GM23338 (cell line): ENCODE measurements at regions not wholly inside any gene's neighbourhood (a gene's known extent, or its start where the extent isn't known, plus 50 kb on each side); places are given as distances from the start of the nearest gene placed in this dataset.

Source experiments
- ATAC-seq: fragments of 200-7000 bp; cut with Tn5 transposase; 3 replicates; pipeline ENCODE4 v1.9.1; 2020
- DNase-seq: peaks from one replicate; pipeline ENCODE4 v3.0.0-alpha.2; 2015; ENCODE audit warnings: low spot score
- H2AFZ ChIP-seq: fragments of 200-600 bp; sonication (generic); 2 replicates; pipeline ENCODE4 v1.8.0; 2016; ENCODE audit warnings: antibody characterized with exemption, mild to moderate bottlenecking, moderate library complexity
- H3F3A ChIP-seq: fragments of 200-600 bp; sonication (generic); replicated peaks from 2 replicates; pipeline ENCODE4 v1.8.0; 2017; ENCODE audit warnings: antibody characterized with exemption, mixed run types, low read depth
- H3K27ac ChIP-seq: fragments of 200-600 bp; sonication (generic); 2 replicates; pipeline ENCODE4 v1.6.1; 2016; ENCODE audit warnings: low read depth
- H3K27me3 ChIP-seq: fragments of 200-600 bp; sonication (generic); 2 replicates; pipeline ENCODE4 v1.8.0; 2016; ENCODE audit warnings: mild to moderate bottlenecking, mixed run types, moderate library complexity; ENCODE audit not compliant: insufficient read depth
- H3K36me3 ChIP-seq: fragments of 200-600 bp; sonication (generic); 2 replicates; pipeline ENCODE4 v1.8.0; 2016; ENCODE audit warnings: mild to moderate bottlenecking; ENCODE audit not compliant: insufficient read depth
- H3K4me1 ChIP-seq: fragments of 200-600 bp; sonication (generic); 2 replicates; pipeline ENCODE4 v1.8.0; 2016; ENCODE audit warnings: mild to moderate bottlenecking, moderate library complexity; ENCODE audit not compliant: insufficient read depth
- H3K4me2 ChIP-seq: fragments of 200-600 bp; sonication (generic); 2 replicates; pipeline ENCODE4 v1.7.1; 2017; ENCODE audit warnings: mixed run types
- H3K4me3 ChIP-seq: fragments of 200-600 bp; sonication (generic); 2 replicates; pipeline ENCODE4 v1.6.1; 2016; ENCODE audit warnings: mixed run types
- H3K79me2 ChIP-seq: fragments of 200-600 bp; sonication (generic); replicated peaks from 2 replicates; pipeline ENCODE4 v1.8.0; 2017; ENCODE audit warnings: mild to moderate bottlenecking; ENCODE audit not compliant: insufficient read depth
- H3K9me2 ChIP-seq: fragments of 200-600 bp; sonication (generic); 2 replicates; pipeline ENCODE4 v1.8.0; 2017; ENCODE audit not compliant: insufficient read depth
- H4K20me1 ChIP-seq: fragments of 200-600 bp; sonication (generic); replicated peaks from 2 replicates; pipeline ENCODE4 v1.8.0; 2017; ENCODE audit warnings: mild to moderate bottlenecking; ENCODE audit not compliant: insufficient read depth
- H3K27ac Mint-ChIP-seq: 2 replicates; pipeline ENCODE4 v1.8.0; 2020; ENCODE audit warnings: inconsistent platforms, mild to moderate bottlenecking, moderate library complexity, mixed read lengths
- H3K27me3 Mint-ChIP-seq: 3 replicates; pipeline ENCODE4 v1.8.0; 2022; ENCODE audit warnings: low read depth, mild to moderate bottlenecking, moderate library complexity, mixed read lengths, inconsistent platforms; ENCODE audit not compliant: insufficient read depth, poor library complexity
- H3K36me3 Mint-ChIP-seq: 3 replicates; pipeline ENCODE4 v1.8.0; 2021; ENCODE audit warnings: low read depth, mild to moderate bottlenecking, inconsistent platforms, moderate library complexity, mixed read lengths
- H3K4me1 Mint-ChIP-seq: 3 replicates; pipeline ENCODE4 v1.8.0; 2020; ENCODE audit warnings: mild to moderate bottlenecking, inconsistent platforms, mixed read lengths
- H3K4me3 Mint-ChIP-seq: 3 replicates; pipeline ENCODE4 v1.8.0; 2021; ENCODE audit warnings: moderate library complexity, mild to moderate bottlenecking, inconsistent platforms, mixed read lengths
- H3K9me3 Mint-ChIP-seq: 3 replicates; pipeline ENCODE4 v1.8.0; 2020; ENCODE audit warnings: moderate library complexity, mild to moderate bottlenecking, inconsistent platforms, mixed read lengths
- CREB1 ChIP-seq: fragments of 250-450 bp; sonication (Bioruptor Pico); IDR thresholded peaks from 2 replicates; pipeline ENCODE4 v1.5.0; 2020; ENCODE audit warnings: low read depth, mild to moderate bottlenecking, moderate library complexity
- CTCF ChIP-seq, 2 experiments: fragments of 200-600 bp in 1 of 2; sonication (generic) in 1 of 2; conservative IDR thresholded peaks; 2 replicates each; pipeline versions ENCODE4 v1.5.1 to v1.6.1; 2016 to 2017; ENCODE audit warnings: antibody characterized with exemption in 2 of 2, low read depth in 2 of 2, mild to moderate bottlenecking in 2 of 2, moderate library complexity in 1 of 2
- ETS1 ChIP-seq: IDR thresholded peaks from 2 replicates; pipeline ENCODE4 v1.6.1; 2016; ENCODE audit warnings: antibody characterized with exemption
- EZH2 ChIP-seq: fragments of 200-600 bp; sonication (generic); IDR thresholded peaks from one replicate; pipeline ENCODE4 v1.8.0; 2017; ENCODE audit warnings: antibody characterized with exemption, mild to moderate bottlenecking, low read depth; ENCODE audit not compliant: unreplicated experiment
- EZH2phosphoT487 ChIP-seq: fragments of 200-600 bp; sonication (generic); IDR thresholded peaks from one replicate; pipeline ENCODE4 v1.8.1; 2018; ENCODE audit warnings: antibody characterized with exemption; ENCODE audit not compliant: unreplicated experiment
- JUNB ChIP-seq: IDR thresholded peaks from one replicate; pipeline ENCODE4 v1.6.1; 2016; ENCODE audit warnings: antibody characterized with exemption; ENCODE audit not compliant: unreplicated experiment
- NANOG ChIP-seq: IDR thresholded peaks from 2 replicates; pipeline ENCODE4 v1.6.1; 2016; ENCODE audit warnings: antibody characterized with exemption, borderline replicate concordance
- POLR2AphosphoS5 ChIP-seq: IDR thresholded peaks from 2 replicates; pipeline ENCODE4 v1.6.1; 2016; ENCODE audit warnings: antibody characterized with exemption, low read depth
- REST ChIP-seq: IDR thresholded peaks from one replicate; pipeline ENCODE4 v1.6.1; 2018; ENCODE audit warnings: antibody characterized with exemption; ENCODE audit not compliant: unreplicated experiment
- STAT1 ChIP-seq: IDR thresholded peaks from one replicate; pipeline ENCODE4 v1.6.1; 2016; ENCODE audit warnings: antibody characterized with exemption; ENCODE audit not compliant: unreplicated experiment
- ZNF114 ChIP-seq: fragments of 250-450 bp; sonication (Bioruptor Pico); IDR thresholded peaks from 2 replicates; pipeline ENCODE4 v1.5.0; 2020; ENCODE audit warnings: mild to moderate bottlenecking, moderate library complexity
- ZNF331 ChIP-seq: fragments of 250-450 bp; sonication (Bioruptor Pico); IDR thresholded peaks from 2 replicates; pipeline ENCODE4 v1.5.0; 2020; ENCODE audit warnings: low read depth, mild to moderate bottlenecking, moderate library complexity
- ZNF462 ChIP-seq: fragments of 250-450 bp; sonication (Bioruptor Pico); IDR thresholded peaks from 2 replicates; pipeline ENCODE4 v1.5.0; 2020; ENCODE audit warnings: mild to moderate bottlenecking, moderate library complexity

- Histone ChIP-seq H3K36me3 (no peaks in the 10 kb centered on the region), H4K20me1 (no peaks in the 10 kb centered on the region), H3K4me2 (no peak overlapping the region), H3K4me1 (no peaks in the 10 kb centered on the region), H3K9me2 (0 out of 2 replicates have a peak, but pooled peaks cover 8% of the 10 kb centered on the region), H3K27ac (no peak overlapping the region), H3F3A (no peaks in the 10 kb centered on the region), H3K4me3 (no peak overlapping the region), H3K79me2 (no peaks in the 10 kb centered on the region), H2AFZ (no peak overlapping the region), H3K27me3 (no peaks in the 10 kb centered on the region)
- Mint-ChIP-seq H3K27ac (no peak overlapping the region), H3K4me1 (no peaks in the 10 kb centered on the region), H3K4me3 (no peak overlapping the region), H3K36me3 (no peaks in the 10 kb centered on the region), H3K27me3 (no peaks in the 10 kb centered on the region), H3K9me3 (no peaks in the 10 kb centered on the region)
- TF ChIP-seq JUNB = no peak
- TF ChIP-seq EZH2 = no peak
- no peak for TF ChIP-seq ZNF331
- no peak for TF ChIP-seq ZNF462 (CRISPR knock-in tag)
- no peak for TF ChIP-seq CTCF (conservative IDR thresholded peaks at IDR 0.05; ENCODE audit: low read depth in 2 of 2)
- TF ChIP-seq REST = no peak
- TF ChIP-seq NANOG = no peak
- TF ChIP-seq EZH2phosphoT487 = no peak
- no peak for TF ChIP-seq STAT1
- TF ChIP-seq ZNF114 (CRISPR knock-in tag) = no peak
- TF ChIP-seq ETS1 = no peak
- no peak for TF ChIP-seq CREB1
- no peak for TF ChIP-seq POLR2AphosphoS5
- DNase-seq (no peak), ATAC-seq (no peak)
Measured at GRCh38 chr20:52667358-52667757, 304.8 kb upstream of the TSHZ2 start.
